HCT116 (cell line): ENCODE measurements at regions not wholly inside any gene's neighbourhood (a gene's known extent, or its start where the extent isn't known, plus 50 kb on each side); places are given as distances from the start of the nearest gene placed in this dataset.

Experiments used
- ATAC-seq: fragments of 200-7000 bp; cut with Tn5 transposase; 2 replicates; pipeline ENCODE4 v1.9.1; 2020; ENCODE audit warnings: mild to moderate bottlenecking, moderate library complexity
- BruUV-seq: library from RNA; stranded (reverse); fragments of 400-500 nt; replicated peaks from 2 replicates; lab custom pipeline; 2021; lab: Mats Ljungman, UMichigan
- CTCF ChIA-PET: fragments of 300-600 bp; sonication (Branson Sonifier 250); formaldehyde crosslinking; loops from one replicate; lab custom pipeline; 2021; ENCODE audit warnings: antibody characterized with exemption; lab: Charles Lee
- POLR2A ChIA-PET: fragments of 300-600, 350-600 bp; sonication (Branson Sonifier 250); formaldehyde crosslinking; loops from one replicate; lab custom pipeline; 2021; ENCODE audit warnings: antibody characterized with exemption; lab: Charles Lee
- RAD21 ChIA-PET, 2 experiments: fragments of 300-600 bp; sonication (Branson Sonifier 250); formaldehyde crosslinking; loops; one replicate each; lab custom pipeline; 2023; ENCODE audit warnings: low total read pairs in 2 of 2; ENCODE audit not compliant: uncharacterized antibody in 2 of 2, unreplicated experiment in 2 of 2, low non-redundant PET in 1 of 2; lab: Charles Lee
- DNase-seq: peaks from one replicate; pipeline ENCODE4 v3.0.0-alpha.2; 2010; ENCODE audit warnings: low read depth, low spot score
- H2AFZ ChIP-seq: fragments of 200-600 bp; shearing (Covaris generic), sonication (generic); 2 replicates; pipeline ENCODE4 v1.6.1; 2017; ENCODE audit warnings: low read depth, mixed run types, mixed read lengths, antibody characterized with exemption, low read length; ENCODE audit not compliant: poor library complexity, severe bottlenecking
- H3K27ac ChIP-seq: 2 replicates; pipeline ENCODE4 v1.5.1; 2012; ENCODE audit warnings: low read depth, low read length
- H3K27me3 ChIP-seq: fragments of 200-600 bp; sonication (generic); 2 replicates; pipeline ENCODE4 v1.6.1; 2016; ENCODE audit warnings: mixed run types, low read length, mixed read lengths; ENCODE audit not compliant: insufficient read depth
- H3K36me3 ChIP-seq, 2 experiments: fragments of 200-500 bp in 1 of 2; fragments of 200-600 bp in 1 of 2; sonication (Bioruptor generic) in 1 of 2; sonication (generic) in 1 of 2; 2 replicates each; pipeline versions ENCODE4 v1.5.1 to v1.6.1; 2014 to 2016; ENCODE audit warnings: low read length in 2 of 2, inconsistent platforms in 1 of 2, mixed read lengths in 1 of 2, mixed run types in 1 of 2; ENCODE audit not compliant: insufficient read depth in 2 of 2, control insufficient read depth in 1 of 2
- H3K4me1 ChIP-seq, 2 experiments: fragments of 200-600 bp in 1 of 2; sonication (generic) in 1 of 2; 2 replicates each; pipeline versions ENCODE4 v1.5.1 to v1.6.1; 2012 to 2017; ENCODE audit warnings: low read length in 2 of 2, inconsistent platforms in 1 of 2, mild to moderate bottlenecking in 1 of 2, mixed read lengths in 1 of 2, mixed run types in 1 of 2, moderate library complexity in 1 of 2; ENCODE audit not compliant: insufficient read depth in 2 of 2, control insufficient read depth in 1 of 2
- H3K4me2 ChIP-seq: fragments of 200-600 bp; sonication (generic); 2 replicates; pipeline ENCODE4 v1.6.1; 2017; ENCODE audit warnings: mixed run types, low read length, mixed read lengths
- H3K4me3 ChIP-seq, 2 experiments: fragments of 200-600 bp in 1 of 2; sonication (generic) in 1 of 2; replicated peaks in 1 of 2; 2 replicates each; pipeline ENCODE4 v1.5.1; 2011 to 2016; ENCODE audit warnings: low read length in 2 of 2, control low read depth in 1 of 2, low read depth in 1 of 2, mild to moderate bottlenecking in 1 of 2, mixed read lengths in 1 of 2, mixed run types in 1 of 2
- H3K79me2 ChIP-seq: fragments of 200-600 bp; sonication (generic); 2 replicates; pipeline ENCODE4 v1.6.1; 2017; ENCODE audit warnings: mild to moderate bottlenecking, mixed run types, low read length, moderate library complexity, mixed read lengths; ENCODE audit not compliant: insufficient read depth
- H3K9ac ChIP-seq: fragments of 200-600 bp; sonication (generic); 2 replicates; pipeline ENCODE4 v1.6.1; 2016; ENCODE audit warnings: low read length, mixed read lengths
- H3K9me2 ChIP-seq: fragments of 200-600 bp; sonication (generic), shearing (Covaris generic); 2 replicates; pipeline ENCODE4 v1.6.1; 2017; ENCODE audit warnings: mixed run types, mild to moderate bottlenecking, moderate library complexity; ENCODE audit not compliant: insufficient read depth
- H3K9me3 ChIP-seq, 2 experiments: fragments of 200-500 bp in 1 of 2; fragments of 200-600 bp in 1 of 2; sonication (Bioruptor generic) in 1 of 2; sonication (generic) in 1 of 2; 2 replicates each; pipeline ENCODE4 v1.6.1; 2014 to 2017; ENCODE audit warnings: low read length in 2 of 2, mixed read lengths in 2 of 2, inconsistent platforms in 1 of 2, low read depth in 1 of 2, mild to moderate bottlenecking in 1 of 2, mixed run types in 1 of 2, moderate library complexity in 1 of 2; ENCODE audit not compliant: control insufficient read depth in 1 of 2, insufficient read depth in 1 of 2
- H4K20me1 ChIP-seq: fragments of 200-600 bp; sonication (generic), shearing (Covaris generic); 2 replicates; pipeline ENCODE4 v1.6.1; 2017; ENCODE audit warnings: mixed run types, mild to moderate bottlenecking, moderate library complexity; ENCODE audit not compliant: insufficient read depth
- CBX3 ChIP-seq: IDR thresholded peaks from 2 replicates; pipeline ENCODE4 v1.6.1; 2012; ENCODE audit warnings: low read depth
- EZH2 ChIP-seq: fragments of 200-600 bp; sonication (generic); IDR thresholded peaks from 2 replicates; pipeline ENCODE4 v1.6.1; 2017; ENCODE audit warnings: antibody characterized with exemption, mixed run types
- EZH2phosphoT487 ChIP-seq: fragments of 200-600 bp; IDR thresholded peaks from 2 replicates; pipeline ENCODE4 v1.6.1; 2018; ENCODE audit warnings: antibody characterized with exemption, borderline replicate concordance
- FOSL1 ChIP-seq: IDR thresholded peaks from 2 replicates; pipeline ENCODE4 v1.6.1; 2012; ENCODE audit warnings: low read depth
- POLR2A ChIP-seq: IDR thresholded peaks from 2 replicates; pipeline ENCODE4 v1.7.0; 2011; ENCODE audit warnings: borderline replicate concordance; ENCODE audit not compliant: insufficient read depth, insufficient read length; ENCODE audit errors: extremely low read depth
- RAD21 ChIP-seq: IDR thresholded peaks from 2 replicates; pipeline ENCODE4 v1.6.1; 2012; ENCODE audit warnings: low read depth, mild to moderate bottlenecking
- REST ChIP-seq: IDR thresholded peaks from 2 replicates; pipeline ENCODE4 v1.6.1; 2012; ENCODE audit warnings: low read depth
- SP1 ChIP-seq: IDR thresholded peaks from 2 replicates; pipeline ENCODE4 v1.6.1; 2012; ENCODE audit warnings: low read depth
- SRF ChIP-seq: IDR thresholded peaks from 2 replicates; pipeline ENCODE4 v1.6.1; 2012; ENCODE audit warnings: low read depth
- YY1 ChIP-seq: IDR thresholded peaks from 2 replicates; pipeline ENCODE4 v1.6.1; 2011; ENCODE audit warnings: low read length, low read depth, moderate library complexity, mild to moderate bottlenecking; ENCODE audit not compliant: insufficient replicate concordance; ENCODE audit errors: extremely low read depth
- ZNF274 ChIP-seq: fragments of 200-500 bp; sonication (Bioruptor generic); IDR thresholded peaks from 2 replicates; pipeline ENCODE4 v1.6.1; 2014; ENCODE audit warnings: mild to moderate bottlenecking, low read depth, low read length, inconsistent platforms
- intact Hi-C: fragments of 100-400 bp; cut with micrococcal nuclease; formaldehyde crosslinking; loops from 2 replicates; pipeline ENCODE4 v1.10.0; 2022
- TF ChIP-seq, protein P1 (sequence below): IDR thresholded peaks from 2 replicates; pipeline ENCODE4 v1.6.1; 2012

- TF ChIP-seq REST, result no peak
- TF ChIP-seq ZNF274, result no peak
- no peak for TF ChIP-seq YY1
These were observed 184.0 kb upstream of the TBL1X start (continued) for GRCh38 chrX:9280831-9281230.

DNA sequence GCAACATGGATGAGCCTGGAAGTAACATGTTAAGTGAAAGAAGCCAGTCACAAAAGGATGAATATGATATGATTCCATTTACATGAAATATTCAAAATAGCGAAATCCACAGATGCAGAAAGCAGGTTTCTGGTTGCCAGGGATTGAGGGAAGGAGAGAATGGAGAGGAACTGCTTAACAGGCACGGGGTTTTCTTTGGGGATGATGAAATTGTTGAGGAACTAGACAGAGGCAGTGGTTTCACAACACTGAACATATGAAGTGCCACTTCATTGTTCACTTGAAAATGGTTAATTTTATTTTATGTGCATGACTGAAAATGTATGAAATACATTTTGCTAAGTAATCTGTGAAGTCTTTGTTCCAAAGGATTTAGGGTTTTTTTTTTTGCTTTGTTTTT, 182.5 kb upstream of the TBL1X start:
- Histone ChIP-seq H3K9ac (no peak overlapping the region), H3K9me2 (no peaks in the 10 kb centered on the region), H3K4me3 (no peak overlapping the region), H3K36me3 (no peaks in the 10 kb centered on the region), H2AFZ (no peak overlapping the region), H3K9me3 (no peaks in the 10 kb centered on the region), H3K79me2 (no peaks in the 10 kb centered on the region), H4K20me1 (no peaks in the 10 kb centered on the region), H3K4me2 (no peak overlapping the region), H3K27me3 (no peaks in the 10 kb centered on the region), H3K4me1 (no peaks in the 10 kb centered on the region), H3K27ac (no peak overlapping the region)
- TF ChIP-seq REST (no peak), EZH2 (no peak), RAD21 (no peak), SRF (no peak), FOSL1 (no peak), SP1 (no peak), EZH2phosphoT487 (no peak), YY1 (no peak), CBX3 (no peak), POLR2A (no peak)
- TF ChIP-seq, protein P1, sequence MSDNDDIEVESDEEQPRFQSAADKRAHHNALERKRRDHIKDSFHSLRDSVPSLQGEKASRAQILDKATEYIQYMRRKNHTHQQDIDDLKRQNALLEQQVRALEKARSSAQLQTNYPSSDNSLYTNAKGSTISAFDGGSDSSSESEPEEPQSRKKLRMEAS, result no peak
- BruUV-seq, result no TSS peak
- ChIA-PET RAD21 (no interaction called here), POLR2A (no interaction called here), CTCF (no interaction called here)
- intact Hi-C loops, result no loop called here
- ATAC-seq (no peak), DNase-seq (no peak)
